ENCODE measurements at regions not wholly inside any gene's neighbourhood (a gene's known extent, or its start where the extent isn't known, plus 50 kb on each side); places are given as distances from the start of the nearest gene placed in this dataset.

GRCh38 chr4:117773064-117773936, 261.0 kb upstream of the NDST3 start:
- TF ChIP-seq POLR2A (IDR thresholded peaks at IDR 0.05) (no peak), CTCF (IDR thresholded peaks at IDR 0.05) (no peak)

Measured in Peyer's patch (tissue), 4 donors.